HK-2 (cell line): ENCODE measurements at regions not wholly inside any gene's neighbourhood (a gene's known extent, or its start where the extent isn't known, plus 50 kb on each side); places are given as distances from the start of the nearest gene placed in this dataset.

Experiments
- DNase-seq: peaks from one replicate; pipeline ENCODE4 v3.0.0-alpha.2; 2018; ENCODE audit not compliant: unreplicated experiment

- no peak for DNase-seq
These were observed 158.9 kb downstream of the KLF6 start for GRCh38 chr10:3625959-3626751.

- no peak for DNase-seq
These were observed 160.6 kb downstream of the KLF6 start for GRCh38 chr10:3624367-3624766.

DNA sequence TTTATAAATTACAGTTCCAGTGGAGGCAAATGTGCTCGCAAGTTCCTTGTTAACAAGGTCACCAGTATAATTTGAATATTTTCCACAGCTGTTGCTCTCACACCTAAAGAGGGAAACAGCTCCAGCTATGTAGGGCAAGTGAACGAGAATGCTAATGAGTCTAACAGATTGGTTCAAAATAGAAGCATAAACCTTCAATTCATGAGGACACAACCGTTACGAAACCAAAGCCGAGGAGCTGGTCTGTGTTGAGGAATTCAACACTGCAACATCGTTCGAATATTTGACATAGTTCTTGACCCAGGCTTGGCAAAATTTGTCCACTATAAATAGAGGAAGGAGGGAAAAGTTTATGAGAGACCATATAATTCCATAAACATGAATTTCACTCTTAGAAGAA is 161.3 kb downstream of the KLF6 start:
- DNase-seq = no peak

- no peak for DNase-seq
These were observed 162.0 kb downstream of the KLF6 start for GRCh38 chr10:3622845-3623621.

DNA sequence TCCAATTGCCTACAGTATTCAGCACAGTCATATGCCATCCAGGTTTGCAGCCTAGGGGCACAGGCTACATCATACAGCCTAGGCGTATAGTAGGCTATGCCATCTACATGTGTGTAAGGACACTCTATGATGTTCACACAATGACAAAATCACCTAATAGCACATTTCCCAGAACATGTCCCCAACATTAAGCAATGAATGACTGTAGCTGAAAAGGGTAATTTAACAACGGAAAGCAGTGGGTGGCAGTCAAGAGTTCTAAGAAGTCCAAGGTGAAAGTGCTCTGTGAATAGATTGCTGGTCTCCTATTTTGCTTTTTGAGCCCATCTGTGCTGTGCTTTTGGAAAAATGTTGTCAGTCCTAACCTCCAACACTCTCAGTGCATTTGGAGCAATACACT is 162.6 kb downstream of the KLF6 start:
- no peak for DNase-seq

DNA sequence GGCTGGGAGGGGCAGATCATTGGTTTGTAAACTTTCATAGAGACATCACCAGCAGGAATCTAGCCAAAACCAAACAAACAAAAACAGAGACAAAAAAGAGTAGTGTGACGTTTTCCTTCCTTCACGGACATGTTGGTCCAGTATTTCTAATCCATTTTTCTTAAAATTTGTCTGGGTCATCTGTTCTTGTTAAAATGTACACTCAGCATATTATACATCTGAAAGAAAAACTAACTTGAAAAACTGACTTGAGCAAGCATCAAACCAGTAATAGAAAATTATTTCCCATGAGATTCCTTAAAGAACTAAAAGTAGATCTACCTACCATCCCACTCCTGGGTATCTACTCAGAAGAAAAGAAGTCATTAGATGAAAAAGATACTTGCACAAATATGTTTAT is 164.2 kb downstream of the KLF6 start:
- no peak for DNase-seq

DNA sequence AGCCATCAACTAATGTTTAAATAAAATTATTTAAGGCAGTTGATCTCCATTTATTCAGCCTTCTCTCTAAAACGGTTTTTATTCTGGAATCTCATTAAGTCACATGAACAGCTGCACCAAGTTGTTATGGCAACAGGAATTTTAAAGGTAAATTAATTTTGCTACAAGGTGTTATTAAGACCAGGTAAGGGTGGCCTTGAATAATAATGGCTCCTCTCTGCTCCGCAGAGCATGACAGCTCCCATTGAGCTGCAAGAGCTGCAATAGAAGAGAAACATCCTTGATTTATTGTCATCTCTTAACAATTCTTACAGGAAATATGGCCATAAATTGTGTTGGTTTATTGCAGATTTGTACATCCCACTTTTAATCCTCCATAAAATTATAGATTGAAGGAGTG is 165.8 kb downstream of the KLF6 start:
- no peak for DNase-seq

DNA sequence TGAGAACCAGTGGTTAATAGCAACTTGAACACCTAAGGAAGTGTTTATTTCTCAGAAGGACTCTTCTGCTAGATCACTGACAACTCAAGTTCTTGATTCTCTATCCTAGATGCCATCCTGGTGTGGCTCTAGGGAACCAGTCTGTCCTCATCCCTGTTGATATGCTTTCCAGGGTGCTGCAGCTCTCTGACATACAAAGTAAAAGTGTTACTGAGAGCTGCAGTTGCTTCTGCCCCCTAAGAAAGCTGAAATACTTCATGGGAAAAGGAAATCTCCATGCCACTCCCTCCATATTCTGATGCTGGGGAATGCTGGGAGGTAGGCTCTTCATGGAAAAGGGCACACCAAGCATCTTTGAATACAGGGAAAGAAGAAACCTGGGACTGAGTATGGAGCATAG is 168.1 kb downstream of the KLF6 start:
- DNase-seq = no peak

DNA sequence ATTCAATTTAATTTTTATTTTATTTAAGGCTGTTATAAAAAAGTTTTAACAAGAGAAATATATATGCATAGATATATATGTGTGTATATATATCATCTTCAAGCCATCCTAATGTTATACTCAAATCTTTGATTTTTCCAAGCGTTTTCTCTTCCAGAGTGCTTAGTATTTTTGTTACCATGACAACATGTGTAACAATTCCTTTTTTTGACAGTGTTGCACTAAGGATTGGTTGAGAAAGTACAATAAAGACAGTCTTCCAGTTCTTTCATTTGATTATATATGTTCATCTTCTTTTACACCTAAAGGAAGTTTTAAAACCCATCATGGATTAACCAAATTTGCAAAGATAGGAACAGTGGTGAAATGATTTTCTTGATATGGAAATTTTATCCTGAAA is 171.7 kb downstream of the KLF6 start:
- DNase-seq = no peak

DNA sequence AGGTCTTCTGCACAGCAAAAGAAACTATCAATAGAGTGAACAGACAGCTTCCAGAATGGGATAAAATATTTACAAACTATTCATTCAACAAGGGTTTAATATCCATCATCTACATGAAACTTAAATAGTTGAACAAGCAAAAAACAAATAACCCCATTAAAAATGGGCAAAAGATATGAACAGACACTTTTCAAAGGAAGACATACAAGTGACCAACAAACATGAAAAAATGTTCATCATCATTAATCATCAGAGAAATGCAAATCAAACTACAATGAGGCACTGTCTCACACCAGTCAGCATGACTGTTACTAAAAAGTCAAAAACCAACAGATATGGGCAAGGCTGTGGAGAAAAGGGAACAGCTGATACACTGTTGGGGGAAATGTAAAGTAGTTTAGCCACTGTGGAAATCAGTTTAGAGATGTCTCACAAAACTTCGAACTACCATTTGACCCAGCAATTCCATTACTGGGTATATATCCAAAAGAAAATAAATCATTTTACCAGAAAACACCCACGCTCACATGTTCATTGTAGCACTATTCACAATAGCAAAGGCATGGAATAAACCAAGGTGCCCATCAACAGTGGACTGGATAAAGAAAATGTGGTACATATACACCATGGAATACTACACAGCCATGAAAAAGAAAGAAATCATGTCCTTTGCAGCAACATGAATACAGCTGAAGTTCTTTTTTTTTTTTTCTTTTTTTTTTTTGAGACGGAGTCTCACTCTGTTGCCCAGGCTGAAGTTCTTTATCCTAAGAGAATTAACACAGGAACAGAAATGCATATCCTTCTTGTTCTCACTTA is 172.6 kb downstream of the KLF6 start:
- no peak for DNase-seq

- DNase-seq = no peak
These were observed 178.7 kb downstream of the KLF6 start for GRCh38 chr10:3606309-3606708.

DNA sequence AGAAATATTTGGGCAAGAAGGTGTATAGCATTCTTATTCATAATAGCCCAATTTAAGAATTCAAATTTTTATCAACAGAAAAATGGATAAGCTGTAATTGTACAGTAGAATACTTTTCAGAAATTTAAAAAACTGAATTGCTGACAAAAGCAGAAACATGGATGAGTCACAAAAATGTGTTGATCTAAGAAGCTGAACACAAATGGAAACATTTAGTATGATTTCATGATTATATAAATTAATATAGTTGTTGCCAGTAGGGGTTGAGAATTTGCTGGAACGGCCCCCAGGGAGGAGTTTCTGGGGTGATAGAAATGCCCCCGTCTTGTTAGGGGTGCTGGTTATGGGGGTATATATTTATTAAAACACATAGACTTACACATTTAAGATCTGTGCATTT is 179.1 kb downstream of the KLF6 start:
- no peak for DNase-seq

- DNase-seq = no peak
These were observed 189.3 kb downstream of the KLF6 start for GRCh38 chr10:3595736-3596135.

- no peak for DNase-seq
These were observed 191.4 kb downstream of the KLF6 start for GRCh38 chr10:3593611-3594010.

DNA sequence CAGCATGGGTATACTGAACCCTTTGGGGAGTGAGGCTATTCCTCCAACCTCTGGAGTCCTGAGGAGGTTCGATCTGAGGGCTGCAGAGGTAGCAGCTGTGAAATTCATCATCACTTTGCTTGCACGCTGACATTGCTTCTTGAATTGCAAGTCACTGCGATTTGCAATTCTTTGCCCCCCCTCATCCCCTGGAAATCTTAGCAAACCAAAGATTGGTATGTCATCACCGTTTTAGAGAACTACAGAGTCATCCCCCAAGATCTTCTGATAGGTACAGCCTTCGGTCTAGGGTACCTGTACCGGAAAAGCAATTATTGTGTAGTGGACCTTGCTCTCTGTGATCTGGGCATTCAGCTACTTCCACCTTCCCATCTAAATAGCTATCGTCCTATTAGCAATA is 192.6 kb downstream of the KLF6 start:
- DNase-seq = no peak

DNA sequence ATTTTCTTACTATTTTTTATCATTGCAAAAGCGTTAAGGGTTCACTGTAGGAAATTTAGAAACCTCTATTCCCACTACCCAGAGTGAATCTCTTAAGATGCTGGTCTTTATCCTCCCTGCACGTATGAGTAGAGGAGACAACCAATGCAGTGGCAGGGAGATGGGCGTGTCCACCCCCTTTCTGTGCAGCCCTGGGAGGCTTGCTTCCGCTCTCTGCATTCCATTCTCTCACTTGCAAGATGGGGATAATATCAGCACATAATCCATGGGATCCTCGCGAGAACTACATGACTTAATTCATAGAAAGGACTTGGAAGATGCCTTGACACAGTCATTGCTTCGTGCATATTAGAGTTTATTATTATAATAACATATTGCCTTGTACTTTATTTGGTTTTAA is 196.2 kb downstream of the KLF6 start:
- no peak for DNase-seq

- DNase-seq = no peak
These were observed 196.7 kb downstream of the KLF6 start for GRCh38 chr10:3588346-3588745.

DNA sequence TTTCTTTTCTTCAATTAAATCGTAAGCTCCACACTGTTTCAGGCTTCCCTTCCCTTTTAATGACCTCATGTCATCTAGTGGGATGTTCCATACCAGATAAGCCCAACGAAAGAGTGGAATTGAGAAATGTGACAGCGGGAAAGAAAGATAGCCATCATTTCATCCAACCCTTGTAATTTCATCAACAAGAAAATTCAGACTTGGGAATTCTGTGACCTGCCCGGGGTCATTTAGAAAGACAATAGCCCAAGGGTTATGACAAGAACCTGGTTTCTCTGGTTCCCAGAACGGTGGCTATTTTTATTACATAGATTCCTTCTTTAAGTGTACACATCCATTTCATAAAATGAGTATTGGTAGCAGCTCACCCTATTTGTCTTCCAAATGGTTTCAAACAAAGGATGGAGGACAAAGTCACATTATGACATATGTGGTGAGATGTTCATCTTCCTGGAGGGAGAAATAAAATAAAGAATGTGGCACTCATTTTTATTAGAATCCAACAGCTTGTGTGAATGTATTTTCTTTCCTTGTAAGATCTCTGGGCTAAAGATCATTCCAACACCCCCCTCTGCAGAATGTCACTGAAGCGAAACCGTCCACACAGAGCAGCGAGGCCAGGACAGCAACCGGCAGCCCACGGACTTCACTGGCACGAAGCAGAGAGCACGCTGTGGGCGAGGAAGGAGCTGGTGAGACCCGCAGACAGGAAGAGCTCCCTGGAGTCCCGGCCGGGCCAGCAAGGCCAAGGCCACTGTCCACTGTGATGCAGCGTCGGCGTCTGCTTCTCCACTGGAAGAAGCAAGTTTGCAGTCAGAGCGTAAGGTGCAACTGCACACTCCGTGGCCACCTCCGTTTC is 199.9 kb downstream of the KLF6 start:
- DNase-seq = no peak

DNA sequence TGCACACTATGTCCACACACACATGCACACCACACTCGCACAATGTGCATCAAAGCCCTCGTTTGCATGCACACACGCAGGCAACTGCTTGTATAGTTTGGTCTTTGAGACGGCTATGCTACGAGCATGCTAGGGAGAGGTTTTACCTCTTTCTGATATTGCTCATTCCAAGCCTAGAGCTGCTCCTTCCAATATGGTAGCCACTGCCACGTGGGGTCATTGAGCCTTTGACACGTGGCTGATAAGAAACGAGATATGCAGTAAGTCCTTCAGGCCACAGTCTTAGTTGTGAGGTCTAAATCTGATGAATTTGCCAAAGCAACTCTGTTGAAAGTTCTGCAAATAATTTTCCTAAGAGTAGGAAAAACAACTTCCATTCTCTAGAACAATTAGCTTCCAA is 204.4 kb downstream of the KLF6 start:
- DNase-seq = no peak

- no peak for DNase-seq
These were observed 205.2 kb downstream of the KLF6 start for GRCh38 chr10:3579845-3580244.

- no peak for DNase-seq
These were observed 206.3 kb downstream of the KLF6 start for GRCh38 chr10:3578682-3579081.

DNA sequence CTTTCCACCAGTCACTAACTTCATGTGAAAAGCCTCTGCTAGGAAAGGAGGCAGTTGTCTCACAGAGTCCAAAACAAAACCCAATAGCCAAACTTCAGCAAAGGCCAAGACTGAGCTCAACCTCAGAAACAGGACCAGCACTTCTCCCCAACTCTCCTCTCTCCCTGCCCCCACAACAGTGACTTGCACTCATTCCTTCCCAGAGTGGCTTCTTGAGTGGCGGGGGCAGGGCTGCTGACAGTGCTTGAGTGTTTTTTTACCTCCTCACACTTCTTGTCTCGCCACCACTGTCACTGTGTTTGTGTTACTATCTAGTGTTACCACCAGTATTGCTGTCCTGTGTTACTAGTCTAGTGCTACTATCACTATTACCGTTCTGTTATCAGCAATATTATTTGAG is 206.8 kb downstream of the KLF6 start:
- DNase-seq = no peak
